Esophagus squamous epithelium (tissue), 5 donors: ENCODE measurements at regions not wholly inside any gene's neighbourhood (a gene's known extent, or its start where the extent isn't known, plus 50 kb on each side); places are given as distances from the start of the nearest gene placed in this dataset.

Experiments
- DNase-seq: peaks from one replicate; lab custom pipeline; 2025; lab: John Stamatoyannopoulos, UW
- H3K27ac ChIP-seq, 4 donors: fragments of 200-600 bp; sonication (generic); one replicate each; pipeline ENCODE4 v1.5.1; 2016 to 2019; ENCODE audit warnings: mild to moderate bottlenecking in 1 of 4
- H3K27me3 ChIP-seq, 4 donors: fragments of 200-600 bp; sonication (generic); 1 replicate in 3 of 4; 2 replicates in 1 of 4; pipeline versions ENCODE4 v1.5.1 to v1.6.0; 2017 to 2021; ENCODE audit warnings: antibody characterized with exemption in 1 of 4
- H3K36me3 ChIP-seq, 3 donors: fragments of 200-600 bp; sonication (generic); one replicate each; pipeline ENCODE4 v1.5.1; 2016 to 2019
- H3K4me1 ChIP-seq, 3 donors: fragments of 200-600 bp; sonication (generic); one replicate each; pipeline ENCODE4 v1.5.1; 2017 to 2019
- H3K4me3 ChIP-seq, 4 donors: fragments of 200-600 bp; sonication (generic); 1 replicate in 3 of 4; 2 replicates in 1 of 4; pipeline ENCODE4 v1.5.1; 2016 to 2019; ENCODE audit warnings: mild to moderate bottlenecking in 2 of 4, moderate library complexity in 1 of 4
- H3K9me3 ChIP-seq, 3 donors: fragments of 200-600 bp; sonication (generic); one replicate each; pipeline ENCODE4 v1.5.1; 2016 to 2019
- POLR2A ChIP-seq, 4 donors: fragments of 450-650 bp; IDR thresholded peaks; one replicate each; pipeline ENCODE4 v1.6.1; 2017; ENCODE audit warnings: antibody characterized with exemption in 4 of 4, mild to moderate bottlenecking in 4 of 4, moderate library complexity in 3 of 4
- WGBS, 2 donors: methylation state at CpG; one replicate each; pipeline ENCODE4 v1.1.5; 2018; 5-methylcytosine and 5-hydroxymethylcytosine counted together
- intact Hi-C: fragments of 100-400 bp; cut with DNase I; formaldehyde crosslinking; loops from one replicate; pipeline ENCODE4 v1.15.0; 2022
- TF ChIP-seq, protein P1 (sequence below), 6 experiments: fragments of 450-650 bp in 4 of 6; fragments of 200-600 bp in 2 of 6; sonication (generic) in 2 of 6; IDR thresholded peaks; one replicate each; pipeline ENCODE4 v1.5.1; 2016 to 2019; ENCODE audit warnings: antibody characterized with exemption in 6 of 6, mild to moderate bottlenecking in 4 of 6, moderate library complexity in 4 of 6
- donor health status: DM: yes; HTN: yes; CAD: no.

DNA sequence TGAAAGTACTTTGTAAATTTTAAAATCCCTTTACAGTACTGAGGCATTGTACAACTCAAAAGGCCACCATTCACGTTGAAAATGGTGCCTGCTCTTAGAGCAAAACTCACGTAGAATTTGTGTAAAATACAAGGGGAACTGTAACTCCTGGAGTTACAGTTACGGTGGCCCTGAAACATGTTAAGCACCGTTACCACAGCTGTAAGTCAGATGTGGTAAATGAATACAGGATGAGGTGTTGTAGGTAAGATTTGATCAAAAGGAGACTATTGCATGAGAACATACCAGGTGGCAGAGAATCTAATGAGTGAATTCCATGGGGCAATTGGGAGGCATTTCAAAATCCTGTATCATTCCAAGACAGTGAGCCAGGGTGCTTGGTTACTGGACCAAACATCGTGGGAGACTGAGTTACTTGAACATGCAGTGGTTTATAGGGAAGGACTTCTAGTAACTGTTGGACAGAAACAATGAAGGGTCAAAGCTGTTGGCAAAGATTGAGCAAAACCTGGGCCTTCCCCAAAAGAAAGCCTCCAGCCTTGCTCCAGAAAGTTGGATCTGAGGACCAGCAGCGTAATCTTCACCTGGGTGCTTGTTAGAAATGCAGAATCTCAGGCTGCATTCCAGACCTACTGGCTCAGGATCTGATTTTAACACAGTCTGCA is 535.8 kb upstream of the POU3F3 start:
- Histone ChIP-seq H3K4me1 (no peaks in the 10 kb centered on the region), H3K36me3 (no peaks in the 10 kb centered on the region), H3K9me3 (no peaks in the 10 kb centered on the region), H3K27me3 (peaks cover 0 to 4% (median 0%) of the 10 kb centered on the region in 4 donors), H3K27ac (no peak overlapping the region), H3K4me3 (no peak overlapping the region)
- intact Hi-C loops = no loop called here
- WGBS, 2 donors = 61 to 62% methylated on average over 5 to 6 of the region's 6 CpGs
- no peak for DNase-seq
- no peak for TF ChIP-seq POLR2A (IDR thresholded peaks at IDR 0.05)
- TF ChIP-seq, protein P1, sequence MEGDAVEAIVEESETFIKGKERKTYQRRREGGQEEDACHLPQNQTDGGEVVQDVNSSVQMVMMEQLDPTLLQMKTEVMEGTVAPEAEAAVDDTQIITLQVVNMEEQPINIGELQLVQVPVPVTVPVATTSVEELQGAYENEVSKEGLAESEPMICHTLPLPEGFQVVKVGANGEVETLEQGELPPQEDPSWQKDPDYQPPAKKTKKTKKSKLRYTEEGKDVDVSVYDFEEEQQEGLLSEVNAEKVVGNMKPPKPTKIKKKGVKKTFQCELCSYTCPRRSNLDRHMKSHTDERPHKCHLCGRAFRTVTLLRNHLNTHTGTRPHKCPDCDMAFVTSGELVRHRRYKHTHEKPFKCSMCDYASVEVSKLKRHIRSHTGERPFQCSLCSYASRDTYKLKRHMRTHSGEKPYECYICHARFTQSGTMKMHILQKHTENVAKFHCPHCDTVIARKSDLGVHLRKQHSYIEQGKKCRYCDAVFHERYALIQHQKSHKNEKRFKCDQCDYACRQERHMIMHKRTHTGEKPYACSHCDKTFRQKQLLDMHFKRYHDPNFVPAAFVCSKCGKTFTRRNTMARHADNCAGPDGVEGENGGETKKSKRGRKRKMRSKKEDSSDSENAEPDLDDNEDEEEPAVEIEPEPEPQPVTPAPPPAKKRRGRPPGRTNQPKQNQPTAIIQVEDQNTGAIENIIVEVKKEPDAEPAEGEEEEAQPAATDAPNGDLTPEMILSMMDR (IDR thresholded peaks at IDR 0.05) = no peak

DNA sequence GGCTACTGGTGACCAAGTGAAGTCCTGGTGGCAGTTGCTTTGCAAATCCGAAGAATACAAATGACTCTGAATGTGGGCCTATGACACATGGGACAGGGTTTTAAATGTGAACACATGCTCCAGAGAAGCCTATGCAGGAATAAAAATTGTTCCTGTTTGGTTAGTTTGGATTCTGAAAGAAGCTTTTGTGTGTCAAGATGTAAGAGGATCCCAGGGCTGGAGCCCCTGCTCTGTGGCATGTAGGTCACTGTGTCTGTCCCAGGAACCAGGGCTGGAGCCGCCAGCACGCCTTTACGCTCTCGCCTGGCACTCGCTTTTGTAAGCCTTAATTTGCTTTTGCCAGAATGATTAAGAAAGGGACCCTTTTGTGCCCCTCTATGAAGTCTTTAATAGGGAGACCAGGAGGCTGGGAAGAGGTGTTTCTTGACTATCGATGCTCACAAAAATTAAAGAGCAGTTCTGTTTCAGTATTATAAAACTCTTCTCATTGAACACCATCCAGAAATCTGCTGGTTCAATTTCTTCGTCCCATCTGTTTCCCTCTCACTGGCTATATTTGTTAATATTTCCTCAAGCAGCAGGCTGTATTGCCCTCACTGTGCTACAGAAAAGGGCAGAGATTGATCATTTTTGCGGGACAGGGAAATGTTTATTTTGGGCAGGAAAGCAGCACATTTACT is 532.7 kb upstream of the POU3F3 start:
- H3K4me3 ChIP-seq = no peak overlapping the region
- no peak overlapping the region for H3K27ac ChIP-seq
- intact Hi-C loops = no loop called here
- peaks cover 0 to 4% (median 0%) of the 10 kb centered on the region in 4 donors for H3K27me3 ChIP-seq
- TF ChIP-seq, protein P1 (IDR thresholded peaks at IDR 0.05) = no peak
- no peak for TF ChIP-seq POLR2A (IDR thresholded peaks at IDR 0.05)
- 68 to 75% methylated on average over 8 to 9 of the region's 9 CpGs for WGBS, 2 donors
- H3K36me3 ChIP-seq = no peaks in the 10 kb centered on the region
- no peaks in the 10 kb centered on the region for H3K9me3 ChIP-seq
- no peak for DNase-seq
- no peaks in the 10 kb centered on the region for H3K4me1 ChIP-seq

DNA sequence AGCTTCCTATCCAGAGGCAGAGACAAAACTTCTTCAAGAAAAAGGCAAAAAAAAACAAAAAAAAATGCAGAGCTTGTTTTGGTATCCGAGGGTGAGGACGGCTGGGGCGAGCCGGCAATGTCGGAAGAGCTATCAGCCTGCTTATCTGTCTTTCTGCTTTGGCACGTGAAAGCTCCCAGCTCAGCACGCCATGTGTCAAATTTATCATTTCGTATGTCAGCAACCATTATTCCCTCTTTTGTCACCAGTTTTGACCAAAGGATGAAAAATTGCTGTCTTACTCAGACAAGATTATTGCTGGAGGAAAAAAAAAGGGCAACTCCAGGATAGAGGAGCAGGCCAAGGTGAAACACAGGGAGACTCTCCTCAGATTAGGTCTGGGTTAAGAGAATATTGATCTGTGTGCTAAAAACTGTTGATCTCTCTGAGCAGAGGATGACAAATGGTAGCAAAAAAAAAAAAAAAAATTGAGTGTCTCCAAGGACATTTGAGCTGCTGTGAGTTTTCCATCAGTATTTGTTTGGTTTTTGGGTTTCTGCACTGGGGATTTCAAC is 532.0 kb upstream of the POU3F3 start:
- H3K9me3 ChIP-seq = no peaks in the 10 kb centered on the region
- no peak for DNase-seq
- 12 to 22% methylated on average over 8 of the region's 8 CpGs for WGBS, 2 donors
- peaks cover 0 to 4% (median 0%) of the 10 kb centered on the region in 4 donors for H3K27me3 ChIP-seq
- TF ChIP-seq POLR2A (IDR thresholded peaks at IDR 0.05) = no peak
- TF ChIP-seq, protein P1 (IDR thresholded peaks at IDR 0.05) = no peak
- H3K36me3 ChIP-seq = no peaks in the 10 kb centered on the region
- no peak overlapping the region for H3K4me3 ChIP-seq
- intact Hi-C loops = no loop called here
- H3K4me1 ChIP-seq = no peaks in the 10 kb centered on the region
- H3K27ac ChIP-seq = no peak overlapping the region

DNA sequence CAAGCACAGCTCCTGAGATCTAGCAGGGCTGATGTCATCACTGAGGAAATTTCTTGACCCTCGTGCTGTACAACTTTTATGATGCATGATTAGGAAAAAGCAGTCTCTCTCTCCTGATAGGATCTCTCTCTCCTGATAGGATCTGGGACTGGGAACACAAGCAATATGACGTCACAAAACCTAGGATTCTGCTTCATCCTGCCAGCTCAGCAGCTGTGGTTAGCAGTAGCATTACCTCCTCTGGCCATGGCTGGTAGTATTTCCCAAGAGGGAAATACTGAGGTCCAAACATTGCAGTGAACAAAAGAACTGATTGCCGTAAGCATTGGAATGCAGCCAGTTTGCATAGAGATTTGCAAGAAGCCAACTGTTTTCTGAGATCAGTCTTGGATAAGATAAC is 521.2 kb upstream of the POU3F3 start:
- intact Hi-C loops = no loop called here
- Histone ChIP-seq H3K4me1 (no peaks in the 10 kb centered on the region), H3K27me3 (no peaks in the 10 kb centered on the region), H3K4me3 (no peak overlapping the region), H3K9me3 (no peaks in the 10 kb centered on the region), H3K27ac (no peak overlapping the region), H3K36me3 (no peaks in the 10 kb centered on the region)
- no peak for DNase-seq
- 16 to 28% methylated on average over 3 of the region's 3 CpGs for WGBS, 2 donors
- no peak for TF ChIP-seq POLR2A (IDR thresholded peaks at IDR 0.05)
- TF ChIP-seq, protein P1 (IDR thresholded peaks at IDR 0.05) = no peak

DNA sequence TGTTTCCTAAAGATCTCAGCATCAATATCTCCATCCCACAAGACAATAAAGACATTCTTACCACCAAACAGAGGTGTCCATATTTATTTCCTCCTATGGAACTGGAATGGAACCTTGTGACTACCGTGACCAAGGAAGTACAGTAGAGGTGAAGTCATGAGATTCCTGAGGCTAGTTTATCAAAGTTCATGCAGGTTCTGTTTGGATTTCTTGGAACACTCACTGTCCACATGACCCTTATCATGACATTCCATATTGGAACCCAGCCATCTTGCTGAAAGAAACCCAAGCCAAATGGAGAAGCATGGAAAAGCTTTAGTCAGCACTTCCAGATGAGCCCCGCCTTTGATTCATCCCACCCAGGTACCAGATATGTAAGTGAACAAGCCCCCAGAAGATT is 516.0 kb upstream of the POU3F3 start:
- Histone ChIP-seq H3K9me3 (no peaks in the 10 kb centered on the region), H3K4me3 (no peak overlapping the region), H3K27ac (no peak overlapping the region), H3K4me1 (no peaks in the 10 kb centered on the region), H3K27me3 (no peaks in the 10 kb centered on the region), H3K36me3 (no peaks in the 10 kb centered on the region)
- 42 to 79% methylated on average over 2 of the region's 2 CpGs for WGBS, 2 donors
- TF ChIP-seq, protein P1 (IDR thresholded peaks at IDR 0.05) = no peak
- TF ChIP-seq POLR2A (IDR thresholded peaks at IDR 0.05) = no peak
- DNase-seq = no peak
- intact Hi-C loops = no loop called here
